ENCODE measurements at regions not wholly inside any gene's neighbourhood (a gene's known extent, or its start where the extent isn't known, plus 50 kb on each side); places are given as distances from the start of the nearest gene placed in this dataset.

DNA sequence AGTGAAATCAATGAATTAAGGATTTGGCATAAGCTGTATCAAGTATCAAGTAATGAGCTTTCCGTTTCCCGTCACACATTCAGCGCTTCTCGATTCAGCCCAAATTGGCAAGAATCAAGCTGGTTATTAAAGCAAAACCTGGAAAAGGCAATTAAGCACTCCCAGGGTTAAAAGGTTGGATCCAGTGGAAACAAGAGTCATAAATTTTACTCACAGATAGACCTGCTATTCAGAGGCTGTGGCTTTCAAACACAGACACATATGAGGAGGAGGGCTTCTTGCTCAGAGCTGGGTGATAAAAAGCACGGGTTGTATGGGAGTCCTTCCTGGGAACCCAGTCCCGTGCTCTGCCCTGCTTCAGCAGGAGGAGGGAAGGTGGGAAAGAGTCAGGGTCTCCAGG is 112.3 kb upstream of the CXCL14 start:
- TF ChIP-seq POLR2AphosphoS5 (IDR thresholded peaks at IDR 0.05; ENCODE audit: low read depth, low read length) (no peak), POLR2A (IDR thresholded peaks at IDR 0.05; ENCODE audit: low read depth, low read length) (no peak)
